Stimulated activated CD4-positive, alpha-beta T cell treated with anti-CD3 and anti-CD28 coated beads, Interleukin-2, amount 100 ng/mL, for 24 hours (primary cell): ENCODE measurements at regions not wholly inside any gene's neighbourhood (a gene's known extent, or its start where the extent isn't known, plus 50 kb on each side); places are given as distances from the start of the nearest gene placed in this dataset.

ENCODE experiments used
- DNase-seq, 2 donors: peaks; one replicate each; pipeline ENCODE4 v3.0.0-alpha.2; 2020

- DNase-seq: no peak
These were observed 126.9 kb upstream of the NCK2 start for GRCh38 chr2:105617631-105618350.

- DNase-seq: no peak
These were observed 129.4 kb upstream of the NCK2 start for GRCh38 chr2:105615305-105615704.

GRCh38 chr2:105611811-105612424 lies 132.8 kb upstream of the NCK2 start:
- DNase-seq: no peak

GRCh38 chr2:105611333-105611637 lies 133.4 kb upstream of the NCK2 start:
- DNase-seq: no peak

- DNase-seq: no peak
These were observed 134.0 kb upstream of the NCK2 start for GRCh38 chr2:105610576-105611332.

GRCh38 chr2:105609746-105610402 lies 134.8 kb upstream of the NCK2 start:
- no peak for DNase-seq

GRCh38 chr2:105607920-105608504 lies 136.7 kb upstream of the NCK2 start:
- DNase-seq: no peak

GRCh38 chr2:105606081-105606480 lies 138.6 kb upstream of the NCK2 start:
- no peak for DNase-seq

- DNase-seq: no peak
These were observed 139.8 kb upstream of the NCK2 start for GRCh38 chr2:105604938-105605337.

- no peak for DNase-seq
These were observed 143.5 kb upstream of the NCK2 start for GRCh38 chr2:105600949-105601794.

GRCh38 chr2:105600602-105600948 lies 144.1 kb upstream of the NCK2 start:
- no peak for DNase-seq

- DNase-seq: no peak
These were observed 144.7 kb upstream of the NCK2 start for GRCh38 chr2:105600037-105600442.

GRCh38 chr2:105598829-105599698 lies 145.6 kb upstream of the NCK2 start:
- no peak for DNase-seq

- DNase-seq: no peak
These were observed 146.6 kb upstream of the NCK2 start for GRCh38 chr2:105597806-105598803.

- DNase-seq: no peak
These were observed 147.5 kb upstream of the NCK2 start for GRCh38 chr2:105597011-105597805.

GRCh38 chr2:105596411-105596921 lies 148.2 kb upstream of the NCK2 start:
- DNase-seq: no peak

- DNase-seq: peak in 1 of 2 donors; percentile 24
These were observed 149.2 kb upstream of the NCK2 start for GRCh38 chr2:105595536-105595935.

- no peak for DNase-seq
These were observed 151.3 kb upstream of the NCK2 start for GRCh38 chr2:105593221-105593967.
